HCT116 (cell line): ENCODE measurements at regions not wholly inside any gene's neighbourhood (a gene's known extent, or its start where the extent isn't known, plus 50 kb on each side); places are given as distances from the start of the nearest gene placed in this dataset.

Source experiments
- ATF3 ChIP-seq: IDR thresholded peaks from 2 replicates; pipeline ENCODE4 v1.6.1; 2012
- CTCF ChIP-seq, 3 experiments: fragments of 200-600 bp in 1 of 3; sonication (generic) in 1 of 3; IDR thresholded peaks in 2 of 3; conservative IDR thresholded peaks in 1 of 3; 2 replicates each; pipeline ENCODE4 v1.5.1; 2012 to 2017; ENCODE audit warnings: low read depth in 2 of 3, low read length in 2 of 3, antibody characterized with exemption in 1 of 3, borderline replicate concordance in 1 of 3, control low read depth in 1 of 3, mild to moderate bottlenecking in 1 of 3, mixed read lengths in 1 of 3, mixed run types in 1 of 3, moderate library complexity in 1 of 3; ENCODE audit not compliant: insufficient read depth in 1 of 3
- EZH2 ChIP-seq: fragments of 200-600 bp; sonication (generic); IDR thresholded peaks from 2 replicates; pipeline ENCODE4 v1.6.1; 2017; ENCODE audit warnings: antibody characterized with exemption, mixed run types
- EZH2phosphoT487 ChIP-seq: fragments of 200-600 bp; IDR thresholded peaks from 2 replicates; pipeline ENCODE4 v1.6.1; 2018; ENCODE audit warnings: antibody characterized with exemption, borderline replicate concordance
- FOSL1 ChIP-seq: IDR thresholded peaks from 2 replicates; pipeline ENCODE4 v1.6.1; 2012; ENCODE audit warnings: low read depth
- MAX ChIP-seq: IDR thresholded peaks from 2 replicates; pipeline ENCODE4 v1.6.1; 2012
- POLR2A ChIP-seq: IDR thresholded peaks from 2 replicates; pipeline ENCODE4 v1.7.0; 2011; ENCODE audit warnings: borderline replicate concordance; ENCODE audit not compliant: insufficient read depth, insufficient read length; ENCODE audit errors: extremely low read depth
- POLR2AphosphoS5 ChIP-seq: IDR thresholded peaks from 2 replicates; pipeline ENCODE4 v1.6.1; 2011; ENCODE audit warnings: mild to moderate bottlenecking, low read depth, low read length, moderate library complexity
- SRF ChIP-seq: IDR thresholded peaks from 2 replicates; pipeline ENCODE4 v1.6.1; 2012; ENCODE audit warnings: low read depth
- TCF7L2 ChIP-seq: IDR thresholded peaks from 2 replicates; pipeline ENCODE4 v1.7.0; 2011; ENCODE audit warnings: borderline replicate concordance, inconsistent platforms; ENCODE audit not compliant: insufficient read depth, insufficient read length; ENCODE audit errors: extremely low read depth
- ZBTB33 ChIP-seq: IDR thresholded peaks from 2 replicates; pipeline ENCODE4 v1.6.1; 2011; ENCODE audit warnings: mild to moderate bottlenecking, low read length, moderate library complexity; ENCODE audit not compliant: insufficient replicate concordance; ENCODE audit errors: extremely low read depth
- ZNF274 ChIP-seq: fragments of 200-500 bp; sonication (Bioruptor generic); IDR thresholded peaks from 2 replicates; pipeline ENCODE4 v1.6.1; 2014; ENCODE audit warnings: mild to moderate bottlenecking, low read depth, low read length, inconsistent platforms

- TF ChIP-seq TCF7L2 (no peak), EZH2 (no peak), CTCF (IDR thresholded peaks at IDR 0.05 in 2 of 3, conservative IDR thresholded peaks at IDR 0.05 in 1 of 3; ENCODE audit: borderline replicate concordance in 1 of 3, insufficient read depth in 1 of 3, low read depth in 2 of 3, low read length in 2 of 3) (no peak), ZBTB33 (no peak), ATF3 (no peak), FOSL1 (no peak), EZH2phosphoT487 (no peak), MAX (no peak), SRF (no peak), POLR2A (no peak), ZNF274 (no peak), POLR2AphosphoS5 (no peak)
Observed at GRCh38 chr22:27401321-27401720, 400.2 kb downstream of the MN1 start.
